KG1 (cell line): ENCODE measurements at regions not wholly inside any gene's neighbourhood (a gene's known extent, or its start where the extent isn't known, plus 50 kb on each side); places are given as distances from the start of the nearest gene placed in this dataset.
"Not testable (repeated sequence)": the region's sequence is repeated elsewhere in the genome, so short reads cannot be mapped to it uniquely, and the experiment has no call there.

Source experiments
- DNase-seq: peaks from one replicate; lab custom pipeline; 2025; lab: John Stamatoyannopoulos, UW

DNA sequence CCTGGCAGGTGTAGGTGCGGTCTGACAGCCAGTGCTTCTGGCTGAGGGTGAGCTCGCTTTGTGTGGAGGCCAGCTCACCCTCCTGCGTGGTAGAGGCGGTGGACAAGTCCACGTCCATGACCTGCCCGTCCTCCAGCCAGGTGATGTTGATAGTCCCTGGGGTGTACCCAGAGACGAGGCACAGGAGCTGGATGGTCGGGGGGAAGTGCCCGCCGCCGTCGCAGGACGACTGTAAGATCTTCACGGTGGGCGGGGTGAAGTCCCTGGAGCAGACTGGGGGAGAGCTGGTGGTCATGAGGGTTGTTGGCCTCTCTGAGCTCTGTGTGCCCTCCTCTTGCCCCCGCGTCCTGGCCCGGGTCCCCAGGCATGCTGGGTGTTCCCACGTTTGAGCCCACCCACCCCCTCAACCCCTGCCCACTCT, 74.6 kb downstream of the TMEM121 start:
- no peak for DNase-seq

- DNase-seq: no peak
Measured at GRCh38 chr14:105601360-105602242, 75.2 kb downstream of the TMEM121 start.

DNA sequence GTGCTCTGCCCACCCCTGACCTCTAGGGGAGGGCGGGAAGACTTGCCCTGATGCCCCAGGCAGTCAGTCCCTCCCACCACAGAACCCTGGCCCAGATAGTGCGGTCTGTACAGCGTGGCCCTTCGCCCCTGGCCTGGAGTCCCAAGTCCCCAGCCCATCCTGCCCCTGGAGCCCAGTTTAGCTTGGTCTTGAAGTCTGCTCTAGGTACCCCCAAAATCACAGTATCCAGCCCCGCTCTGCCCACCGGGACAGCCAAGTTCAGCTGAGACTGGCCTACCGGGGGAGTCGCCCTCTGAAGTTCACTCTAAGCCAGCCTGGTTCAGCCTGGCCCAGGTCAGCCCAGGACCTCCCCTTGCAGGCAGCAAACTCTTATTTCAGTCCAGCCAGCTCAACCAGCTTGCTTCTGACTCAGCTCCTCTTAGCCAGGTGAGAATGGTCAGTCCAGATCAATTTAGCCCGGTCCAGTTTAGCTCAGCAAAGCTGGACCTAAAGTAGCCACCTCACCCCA, 75.9 kb downstream of the TMEM121 start:
- no peak for DNase-seq

DNA sequence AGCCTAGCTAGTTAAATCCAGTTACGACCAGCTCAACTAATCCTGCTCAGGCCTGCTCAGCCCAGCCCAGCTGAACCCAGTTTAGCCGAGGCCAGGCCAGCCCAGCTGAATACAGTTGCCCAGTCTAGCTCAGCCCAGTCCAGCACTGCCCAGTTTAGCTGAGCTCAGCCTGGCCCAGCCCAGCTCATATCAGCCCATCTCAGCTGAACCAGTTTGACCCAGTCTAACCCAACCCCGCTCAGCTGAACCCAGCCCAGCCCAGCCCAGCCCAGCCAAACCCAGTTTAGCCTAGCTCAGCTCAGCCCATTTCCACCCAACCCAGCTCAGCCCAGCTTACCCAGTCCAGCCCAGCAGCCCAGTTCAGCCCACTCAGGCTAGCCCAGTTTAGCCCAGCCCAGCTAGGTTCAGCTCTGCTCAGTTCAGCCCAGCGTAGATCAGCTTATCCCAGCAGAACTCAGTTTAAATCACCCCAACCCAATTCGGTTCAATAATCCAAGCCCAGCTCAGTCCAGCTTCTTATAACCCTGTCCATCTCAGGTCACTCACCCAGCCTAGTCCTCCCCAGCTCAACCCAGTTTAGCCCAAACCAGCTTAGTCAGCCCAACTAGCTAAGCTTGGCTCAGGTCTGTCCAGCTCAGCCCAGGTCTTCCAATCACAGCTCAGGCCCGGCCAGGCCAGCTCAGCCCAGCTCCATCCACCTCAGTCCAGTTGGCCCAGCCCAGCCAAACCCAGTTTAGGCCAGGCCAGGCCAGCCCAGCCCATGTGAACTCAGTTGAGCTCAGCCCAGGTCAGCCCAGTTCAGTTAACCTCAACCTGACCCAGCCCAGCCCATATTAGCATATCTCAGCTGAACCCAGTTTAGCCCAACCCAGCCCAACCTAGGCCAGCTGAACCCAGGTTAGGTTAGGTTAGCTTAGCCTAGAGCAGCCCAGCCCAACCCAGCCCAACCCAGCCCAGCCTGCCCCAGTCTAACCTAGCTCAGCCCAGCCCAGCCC, 76.7 kb downstream of the TMEM121 start:
- no peak for DNase-seq

GRCh38 chr14:105604531-105605463, 78.4 kb downstream of the TMEM121 start:
- not testable (repeated sequence) for DNase-seq

GRCh38 chr14:105605464-105606304, 79.3 kb downstream of the TMEM121 start:
- DNase-seq: no peak

- not testable (repeated sequence) for DNase-seq
Measured at GRCh38 chr14:105606305-105606975, 80.1 kb downstream of the TMEM121 start.

DNA sequence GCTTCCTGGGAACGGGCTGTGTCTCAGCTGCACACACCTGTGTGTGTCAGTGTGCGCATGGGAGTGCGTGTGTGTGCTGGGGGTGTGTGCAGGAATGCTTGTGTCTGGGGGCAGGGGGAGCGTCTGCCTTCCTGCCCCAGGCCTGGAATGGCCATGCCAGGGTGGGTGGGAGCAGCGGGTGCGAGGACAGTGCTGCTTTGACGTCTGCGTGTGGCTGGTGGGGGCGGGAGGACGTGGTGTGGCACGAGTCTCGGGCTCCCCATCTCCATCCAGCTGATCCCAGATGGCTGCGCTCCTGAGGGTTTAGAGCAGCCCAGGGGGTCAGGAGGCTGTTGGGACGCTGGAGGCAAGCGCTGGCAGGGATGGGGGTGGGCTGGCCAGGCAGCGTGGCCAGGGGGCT, 80.6 kb downstream of the TMEM121 start:
- not testable (repeated sequence) for DNase-seq

DNA sequence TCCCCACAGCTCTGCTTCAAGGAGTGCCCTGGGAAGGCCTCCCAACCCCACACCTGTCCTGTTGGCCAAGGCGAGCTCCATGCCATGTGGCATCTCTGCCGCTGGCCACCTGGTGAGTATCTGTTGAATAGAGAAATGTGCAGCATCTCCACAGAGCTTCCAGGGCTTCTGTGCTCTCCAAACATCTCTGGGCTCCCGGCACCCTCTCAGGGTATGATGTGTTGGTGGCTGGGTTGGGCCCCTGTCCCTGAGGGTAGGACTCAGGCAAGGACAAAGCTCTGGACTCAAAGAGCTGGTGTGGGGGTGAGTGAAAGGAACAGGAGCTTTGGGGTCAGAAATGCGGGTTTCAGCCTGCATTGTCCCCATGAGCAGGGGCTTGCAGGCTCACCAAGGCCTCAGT, 88.6 kb downstream of the TMEM121 start:
- not testable (repeated sequence) for DNase-seq

- not testable (repeated sequence) for DNase-seq
Measured at GRCh38 chr14:105615986-105616801, 89.8 kb downstream of the TMEM121 start.

- no peak for DNase-seq
Measured at GRCh38 chr14:105616802-105617192, 90.4 kb downstream of the TMEM121 start.

- no peak for DNase-seq
Measured at GRCh38 chr14:105617201-105617777, 90.9 kb downstream of the TMEM121 start.

- not testable (repeated sequence) for DNase-seq
Measured at GRCh38 chr14:105617805-105618204, 91.4 kb downstream of the TMEM121 start.

DNA sequence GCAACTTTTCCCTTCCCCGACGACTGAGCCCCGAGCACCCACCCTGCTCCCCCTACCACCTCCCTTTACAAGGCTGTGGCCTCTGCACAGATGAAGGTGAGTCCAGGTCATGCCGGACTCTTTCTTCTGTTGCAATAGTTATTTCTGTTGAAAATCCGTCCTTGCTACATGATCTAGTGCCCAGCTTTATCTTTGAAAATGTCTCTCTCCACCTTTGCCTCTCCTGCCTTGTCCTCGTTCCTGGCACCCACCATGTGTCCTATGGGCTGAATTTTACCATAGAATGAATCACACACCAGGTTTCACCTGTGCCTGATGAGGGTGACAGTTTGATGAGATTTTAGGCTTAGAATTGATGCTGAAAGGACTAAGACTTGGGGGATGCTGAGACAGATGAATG, 92.9 kb downstream of the TMEM121 start:
- DNase-seq: not testable (repeated sequence)

GRCh38 chr14:105620178-105620864, 93.9 kb downstream of the TMEM121 start:
- DNase-seq: not testable (repeated sequence)

DNA sequence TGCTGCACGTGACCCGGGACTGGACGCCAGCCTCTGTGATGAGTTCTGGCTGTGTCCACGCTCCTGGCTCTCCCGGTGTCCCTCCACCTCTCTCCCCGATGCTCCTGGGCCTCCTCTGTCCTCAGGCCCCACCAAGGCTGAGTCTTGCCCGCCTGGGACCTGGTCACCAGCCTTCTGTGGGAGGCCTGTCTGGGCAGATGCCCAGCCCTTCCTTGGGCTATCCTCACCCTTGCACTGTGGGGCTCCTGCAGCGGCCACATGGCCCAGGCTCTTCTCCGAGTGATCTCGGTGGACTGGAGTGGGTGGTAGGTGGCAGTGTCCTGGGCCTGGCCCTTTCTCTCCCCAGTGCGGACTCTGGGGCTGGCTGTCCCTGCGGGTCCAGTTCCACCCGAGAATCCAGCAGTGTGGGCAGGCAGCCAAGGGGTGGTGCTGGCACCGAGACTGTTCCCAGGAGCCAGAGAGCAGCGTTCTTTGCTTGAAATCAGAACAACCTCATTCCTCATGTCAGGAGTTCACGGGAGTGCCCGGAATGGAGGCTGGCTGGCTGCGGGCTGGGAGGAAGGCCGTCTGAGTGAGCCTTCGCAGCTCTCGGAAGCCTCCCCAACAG, 94.6 kb downstream of the TMEM121 start:
- DNase-seq: not testable (repeated sequence)
